T-helper 1 cell treated with Interleukin-12 subunit alpha and Interleukin-12 subunit beta and Interleukin-4 antibody, amounts not matched to agents 30 μg/mL and 1 μg/mL, for 36 hours (primary cell): ENCODE measurements at regions not wholly inside any gene's neighbourhood (a gene's known extent, or its start where the extent isn't known, plus 50 kb on each side); places are given as distances from the start of the nearest gene placed in this dataset.

ENCODE experiments used
- H3K27ac Mint-ChIP-seq: one replicate; pipeline ENCODE4 v1.8.0; 2021; ENCODE audit warnings: mild to moderate bottlenecking, mixed read lengths
- H3K27me3 Mint-ChIP-seq: one replicate; pipeline ENCODE4 v1.8.0; 2021; ENCODE audit warnings: low read depth, mixed read lengths
- H3K36me3 Mint-ChIP-seq: one replicate; pipeline ENCODE4 v1.8.0; 2021; ENCODE audit warnings: low read depth, mixed read lengths
- H3K4me1 Mint-ChIP-seq: one replicate; pipeline ENCODE4 v1.8.0; 2021; ENCODE audit warnings: low read depth, mixed read lengths
- H3K4me3 Mint-ChIP-seq: one replicate; pipeline ENCODE4 v1.8.0; 2021; ENCODE audit warnings: mild to moderate bottlenecking, moderate library complexity, mixed read lengths
- H3K9me3 Mint-ChIP-seq: one replicate; pipeline ENCODE4 v1.8.0; 2021; ENCODE audit warnings: mixed read lengths

- no peak overlapping the region for H3K4me3 Mint-ChIP-seq
- H3K27me3 Mint-ChIP-seq, result no peaks in the 10 kb centered on the region
- H3K36me3 Mint-ChIP-seq, result no peaks in the 10 kb centered on the region
Measured at GRCh38 chr5:143714629-143715028, 97.3 kb upstream of the HMHB1 start.

GRCh38 chr5:143713047-143714003 lies 98.6 kb upstream of the HMHB1 start:
- no peak overlapping the region for H3K4me3 Mint-ChIP-seq
- H3K9me3 Mint-ChIP-seq, result no peaks in the 10 kb centered on the region
- H3K4me1 Mint-ChIP-seq, result peaks cover 2% of the 10 kb centered on the region
- H3K27me3 Mint-ChIP-seq, result no peaks in the 10 kb centered on the region
- H3K36me3 Mint-ChIP-seq, result no peaks in the 10 kb centered on the region
- no peak overlapping the region for H3K27ac Mint-ChIP-seq

More at GRCh38 chr5:143714629-143715028, 97.3 kb upstream of the HMHB1 start:
- H3K4me1 Mint-ChIP-seq, result no peaks in the 10 kb centered on the region
- H3K9me3 Mint-ChIP-seq, result no peaks in the 10 kb centered on the region
- no peak overlapping the region for H3K27ac Mint-ChIP-seq

- Mint-ChIP-seq H3K4me3 (no peak overlapping the region), H3K27me3 (peaks cover 13% of the 10 kb centered on the region), H3K9me3 (no peaks in the 10 kb centered on the region), H3K27ac (no peak overlapping the region), H3K36me3 (no peaks in the 10 kb centered on the region), H3K4me1 (peaks cover 2% of the 10 kb centered on the region)
Measured at GRCh38 chr5:143708672-143709071, 103.3 kb upstream of the HMHB1 start.

- H3K4me3 Mint-ChIP-seq, result no peak overlapping the region
- H3K27ac Mint-ChIP-seq, result no peak overlapping the region
- no peaks in the 10 kb centered on the region for H3K9me3 Mint-ChIP-seq
- H3K27me3 Mint-ChIP-seq, result peaks cover 13% of the 10 kb centered on the region
- no peaks in the 10 kb centered on the region for H3K36me3 Mint-ChIP-seq
- H3K4me1 Mint-ChIP-seq, result peaks cover 2% of the 10 kb centered on the region
Measured at GRCh38 chr5:143707806-143708205, 104.2 kb upstream of the HMHB1 start.

- H3K36me3 Mint-ChIP-seq, result no peaks in the 10 kb centered on the region
- no peaks in the 10 kb centered on the region for H3K9me3 Mint-ChIP-seq
- peaks cover 2% of the 10 kb centered on the region for H3K4me1 Mint-ChIP-seq
- H3K4me3 Mint-ChIP-seq, result no peak overlapping the region
- H3K27ac Mint-ChIP-seq, result no peak overlapping the region
- H3K27me3 Mint-ChIP-seq, result peaks cover 17% of the 10 kb centered on the region
Measured at GRCh38 chr5:143705381-143705780, 106.6 kb upstream of the HMHB1 start.

- Mint-ChIP-seq H3K27me3 (peaks cover 17% of the 10 kb centered on the region), H3K27ac (no peak overlapping the region), H3K9me3 (no peaks in the 10 kb centered on the region), H3K4me1 (peaks cover 3% of the 10 kb centered on the region), H3K36me3 (no peaks in the 10 kb centered on the region), H3K4me3 (no peak overlapping the region)
Measured at GRCh38 chr5:143703659-143704058, 108.3 kb upstream of the HMHB1 start.

GRCh38 chr5:143701493-143701892 lies 110.5 kb upstream of the HMHB1 start:
- Mint-ChIP-seq H3K4me3 (no peak overlapping the region), H3K9me3 (no peaks in the 10 kb centered on the region), H3K4me1 (peaks cover 5% of the 10 kb centered on the region), H3K27me3 (peaks cover 10% of the 10 kb centered on the region), H3K27ac (no peak overlapping the region), H3K36me3 (no peaks in the 10 kb centered on the region)

- Mint-ChIP-seq H3K27ac (no peak overlapping the region), H3K27me3 (peaks cover 10% of the 10 kb centered on the region), H3K9me3 (peaks cover 4% of the 10 kb centered on the region), H3K4me1 (peaks cover 5% of the 10 kb centered on the region), H3K36me3 (peaks cover 3% of the 10 kb centered on the region), H3K4me3 (no peak overlapping the region)
Measured at GRCh38 chr5:143700994-143701393, 111.0 kb upstream of the HMHB1 start.

- H3K27ac Mint-ChIP-seq, result no peak overlapping the region
- H3K9me3 Mint-ChIP-seq, result peaks cover 4% of the 10 kb centered on the region
- H3K36me3 Mint-ChIP-seq, result peaks cover 3% of the 10 kb centered on the region
- peaks cover 5% of the 10 kb centered on the region for H3K4me1 Mint-ChIP-seq
- H3K4me3 Mint-ChIP-seq, result no peak overlapping the region
- H3K27me3 Mint-ChIP-seq, result peaks cover 9% of the 10 kb centered on the region
Measured at GRCh38 chr5:143699121-143699520, 112.8 kb upstream of the HMHB1 start.

GRCh38 chr5:143698574-143698973 lies 113.4 kb upstream of the HMHB1 start:
- peaks cover 3% of the 10 kb centered on the region for H3K36me3 Mint-ChIP-seq
- peaks cover 6% of the 10 kb centered on the region for H3K4me1 Mint-ChIP-seq
- no peak overlapping the region for H3K4me3 Mint-ChIP-seq
- H3K27me3 Mint-ChIP-seq, result peaks cover 5% of the 10 kb centered on the region
- H3K27ac Mint-ChIP-seq, result no peak overlapping the region
- peaks cover 4% of the 10 kb centered on the region for H3K9me3 Mint-ChIP-seq

- Mint-ChIP-seq H3K4me1 (peaks cover 13% of the 10 kb centered on the region), H3K4me3 (no peak overlapping the region), H3K27ac (no peak overlapping the region)
Measured at GRCh38 chr5:143696921-143697320, 115.0 kb upstream of the HMHB1 start.

GRCh38 chr5:143695941-143696340 lies 116.0 kb upstream of the HMHB1 start:
- no peak overlapping the region for H3K4me3 Mint-ChIP-seq
- no peak overlapping the region for H3K27ac Mint-ChIP-seq
- no peaks in the 10 kb centered on the region for H3K27me3 Mint-ChIP-seq
- H3K36me3 Mint-ChIP-seq, result peaks cover 3% of the 10 kb centered on the region
- peaks cover 13% of the 10 kb centered on the region for H3K4me1 Mint-ChIP-seq
- H3K9me3 Mint-ChIP-seq, result peaks cover 7% of the 10 kb centered on the region

More at GRCh38 chr5:143696921-143697320, 115.0 kb upstream of the HMHB1 start:
- H3K9me3 Mint-ChIP-seq, result peaks cover 7% of the 10 kb centered on the region
- H3K36me3 Mint-ChIP-seq, result peaks cover 3% of the 10 kb centered on the region
- no peaks in the 10 kb centered on the region for H3K27me3 Mint-ChIP-seq

- Mint-ChIP-seq H3K27ac (no peak overlapping the region), H3K4me3 (no peak overlapping the region), H3K9me3 (peaks cover 12% of the 10 kb centered on the region), H3K27me3 (peaks cover 5% of the 10 kb centered on the region), H3K4me1 (peaks cover 13% of the 10 kb centered on the region), H3K36me3 (peaks cover 7% of the 10 kb centered on the region)
Measured at GRCh38 chr5:143695244-143695864, 116.6 kb upstream of the HMHB1 start.

- no peak overlapping the region for H3K4me3 Mint-ChIP-seq
- peaks cover 10% of the 10 kb centered on the region for H3K36me3 Mint-ChIP-seq
- H3K27me3 Mint-ChIP-seq, result peaks cover 12% of the 10 kb centered on the region
- H3K27ac Mint-ChIP-seq, result no peak overlapping the region
- peaks cover 20% of the 10 kb centered on the region for H3K9me3 Mint-ChIP-seq
- peaks cover 13% of the 10 kb centered on the region for H3K4me1 Mint-ChIP-seq
Measured at GRCh38 chr5:143694357-143694756, 117.6 kb upstream of the HMHB1 start.
